ENCODE measurements at regions not wholly inside any gene's neighbourhood (a gene's known extent, or its start where the extent isn't known, plus 50 kb on each side); places are given as distances from the start of the nearest gene placed in this dataset.

GRCh38 chr5:97931829-97932228 lies 748.8 kb upstream of the RIOK2 start:
- no peak for DNase-seq
- no peak for TF ChIP-seq POLR2A (IDR thresholded peaks at IDR 0.05; ENCODE audit: low read depth, low read length)
- no peak for TF ChIP-seq CTCF (conservative IDR thresholded peaks at IDR 0.05; ENCODE audit: low read depth, low read length)
- TF ChIP-seq SMC3 (IDR thresholded peaks at IDR 0.05; ENCODE audit: low read depth, low read length) = no peak
- TF ChIP-seq NFE2L2 (IDR thresholded peaks at IDR 0.05; ENCODE audit: low read depth, low read length) = no peak
- no peak for TF ChIP-seq MXI1 (IDR thresholded peaks at IDR 0.05; ENCODE audit: borderline replicate concordance, low read depth, low read length)
- no peak for TF ChIP-seq USF2 (IDR thresholded peaks at IDR 0.05; ENCODE audit: low read depth, low read length)
- no peak for TF ChIP-seq RFX5 (IDR thresholded peaks at IDR 0.05; ENCODE audit: low read depth, low read length)
- TF ChIP-seq BHLHE40 (IDR thresholded peaks at IDR 0.05; ENCODE audit: low read depth, low read length) = no peak
- TF ChIP-seq RAD21 (IDR thresholded peaks at IDR 0.05; ENCODE audit: low read length) = no peak
- TF ChIP-seq MAZ (IDR thresholded peaks at IDR 0.05; ENCODE audit: borderline replicate concordance, low read depth, low read length) = no peak
- TF ChIP-seq CHD1 (IDR thresholded peaks at IDR 0.05; ENCODE audit: low read depth, low read length) = no peak
- TF ChIP-seq ELK1 (IDR thresholded peaks at IDR 0.05; ENCODE audit: borderline replicate concordance, low read depth, low read length) = no peak
- TF ChIP-seq FOS (IDR thresholded peaks at IDR 0.05; ENCODE audit: low read depth, low read length) = no peak
- no peak for TF ChIP-seq MAFK (IDR thresholded peaks at IDR 0.05; ENCODE audit: low read depth, low read length)
- Histone ChIP-seq H4K8ac (ENCODE audit: low read depth in 2 of 2, low read length in 2 of 2) (no peak overlapping the region), H3K14ac (replicated peaks; ENCODE audit: low read depth, low read length) (no peak overlapping the region), H2BK20ac (ENCODE audit: low read depth, low read length) (no peak overlapping the region), H2BK15ac (ENCODE audit: low read depth, low read length) (no peak overlapping the region), H3K4me3 (ENCODE audit: insufficient read depth, low read depth, low read length) (no peak overlapping the region), H3K23ac (ENCODE audit: low read depth, low read length) (no peak overlapping the region), H3K4ac (ENCODE audit: low read depth, low read length) (no peak overlapping the region), H2AK9ac (replicated peaks; ENCODE audit: low read depth, low read length, poor library complexity) (no peak overlapping the region), H3K9me1 (ENCODE audit: insufficient read depth, low read length) (no peaks in the 10 kb centered on the region), H3K27me3 (ENCODE audit: control insufficient read depth, insufficient read depth, low read length) (no peaks in the 10 kb centered on the region), H3K9ac (ENCODE audit: low read depth, low read length) (no peak overlapping the region), H3K79me1 (ENCODE audit: low read depth in 1 of 2, low read length in 2 of 2) (no peaks in the 10 kb centered on the region), H2AK5ac (ENCODE audit: low read depth, low read length) (no peak overlapping the region), H3K4me2 (ENCODE audit: low read depth, low read length) (no peak overlapping the region), H3K4me1 (ENCODE audit: control insufficient read depth, insufficient read depth, low read length) (no peaks in the 10 kb centered on the region), H4K5ac (ENCODE audit: low read depth, low read length) (no peak overlapping the region), H2BK5ac (ENCODE audit: low read depth, low read length, poor library complexity, severe bottlenecking) (no peak overlapping the region), H2BK120ac (ENCODE audit: low read depth, low read length) (no peak overlapping the region), H3K27ac (ENCODE audit: insufficient read depth, low read length) (no peak overlapping the region), H3K56ac (ENCODE audit: extremely low read depth, insufficient read depth, low read length) (no peak overlapping the region), H4K20me1 (ENCODE audit: insufficient read depth, low read length) (no peaks in the 10 kb centered on the region), H3K9me3 (ENCODE audit: control insufficient read depth, insufficient read depth, low read length) (no peaks in the 10 kb centered on the region), H2AFZ (replicated peaks; ENCODE audit: low read length, poor library complexity) (no peak overlapping the region), H3K18ac (ENCODE audit: low read depth, low read length) (no peak overlapping the region), H4K91ac (ENCODE audit: insufficient read depth, low read depth, low read length) (no peak overlapping the region), H3K36me3 (ENCODE audit: control insufficient read depth, insufficient read depth, low read length) (no peaks in the 10 kb centered on the region)
- BruUV-seq (replicated peaks) = no TSS peak
- POLR2A ChIA-PET (ENCODE audit: unreplicated experiment) = no interaction called here
- CTCF ChIA-PET = no interaction called here
- ATAC-seq (ENCODE audit: low read depth) = no peak
- dilution Hi-C loops (cut with HindIII; ENCODE audit: low sequenced_read_pairs, unreplicated experiment) (no loop called here), intact Hi-C loops (cut with micrococcal nuclease) (no loop called here), in situ Hi-C loops (cut with MboI; ENCODE audit: low sequenced_read_pairs) (no loop called here)
